Activated CD8-positive, alpha-beta T cell treated with anti-CD3 and anti-CD28 coated beads for 36 hours (primary cell): ENCODE measurements at regions not wholly inside any gene's neighbourhood (a gene's known extent, or its start where the extent isn't known, plus 50 kb on each side); places are given as distances from the start of the nearest gene placed in this dataset.

Source experiments
- ATAC-seq: fragments of 200-7000 bp; cut with Tn5 transposase; one replicate; pipeline ENCODE4 v1.10.0; 2021; ENCODE audit warnings: mild to moderate bottlenecking, moderate library complexity
- CTCF ChIA-PET: fragments of 350-600 bp; sonication (Branson Sonifier 250); formaldehyde crosslinking; loops from one replicate; lab custom pipeline; 2021; ENCODE audit warnings: antibody characterized with exemption; lab: Charles Lee
- POLR2A ChIA-PET: fragments of 350-600 bp; sonication (Branson Sonifier 250); formaldehyde crosslinking; loops from one replicate; lab custom pipeline; 2021; ENCODE audit warnings: antibody characterized with exemption; lab: Charles Lee
- DNase-seq: peaks from one replicate; pipeline ENCODE4 v3.0.0-alpha.2; 2020
- H3K27ac Mint-ChIP-seq: one replicate; pipeline ENCODE4 v1.8.0; 2021; ENCODE audit warnings: mild to moderate bottlenecking, mixed read lengths
- H3K27me3 Mint-ChIP-seq: one replicate; pipeline ENCODE4 v1.8.0; 2021; ENCODE audit warnings: mixed read lengths
- H3K36me3 Mint-ChIP-seq: one replicate; pipeline ENCODE4 v1.8.0; 2021; ENCODE audit warnings: low read depth, mixed read lengths
- H3K4me1 Mint-ChIP-seq: one replicate; pipeline ENCODE4 v1.8.0; 2021; ENCODE audit warnings: low read depth, mixed read lengths
- H3K4me3 Mint-ChIP-seq: one replicate; pipeline ENCODE4 v1.8.0; 2021; ENCODE audit warnings: mild to moderate bottlenecking, moderate library complexity, mixed read lengths
- H3K9me3 Mint-ChIP-seq: one replicate; pipeline ENCODE4 v1.8.0; 2021; ENCODE audit warnings: mixed read lengths
- CTCF ChIP-seq: fragments of 200-600 bp; IDR thresholded peaks from one replicate; pipeline ENCODE4 v1.8.0; 2022; ENCODE audit warnings: antibody characterized with exemption, mild to moderate bottlenecking
- intact Hi-C: fragments of 100-400 bp; cut with micrococcal nuclease; formaldehyde crosslinking; loops from one replicate; pipeline ENCODE4 v1.10.0; 2022

GRCh38 chr2:171210864-171211431, 50.3 kb upstream of the TLK1 start:
- ChIA-PET POLR2A (interaction anchor here (1.1 to 1.5 kb wide), 2 partner anchors 37 to 50 kb away, joined by 3 read pairs; partner anchors contain the start of gene TLK1), CTCF (interaction anchor here (0.8 kb wide), 1 partner anchor 35 kb away, joined by 3 read pairs; no protein-coding TSS in a partner anchor)
- peak; percentile 97 for ATAC-seq
- peaks cover 15% of the 10 kb centered on the region for H3K4me1 Mint-ChIP-seq
- H3K36me3 Mint-ChIP-seq = no peaks in the 10 kb centered on the region
- H3K4me3 Mint-ChIP-seq = peak overlapping the region; percentile 28
- intact Hi-C loops = no loop called here
- H3K27ac Mint-ChIP-seq = peak overlapping the region; percentile 76
- no peaks in the 10 kb centered on the region for H3K27me3 Mint-ChIP-seq
- no peak for TF ChIP-seq CTCF
- H3K9me3 Mint-ChIP-seq = no peaks in the 10 kb centered on the region
- DNase-seq = peak; percentile 61
